OCI-LY3 (cell line): ENCODE measurements at regions not wholly inside any gene's neighbourhood (a gene's known extent, or its start where the extent isn't known, plus 50 kb on each side); places are given as distances from the start of the nearest gene placed in this dataset.

Source experiments
- H2AFZ ChIP-seq: fragments of 200-600, 300-600 bp; shearing (Covaris generic); 2 replicates; pipeline ENCODE4 v1.6.0; 2014; ENCODE audit warnings: antibody characterized with exemption, low read depth, low read length
- H3K27ac ChIP-seq: fragments of 200-600, 300-600 bp; sonication (generic); 2 replicates; pipeline ENCODE4 v1.5.1; 2014; ENCODE audit warnings: mild to moderate bottlenecking, low read length, moderate library complexity, mixed read lengths
- H3K27me3 ChIP-seq: fragments of 200-600, 300-600 bp; sonication (generic); 2 replicates; pipeline ENCODE4 v1.6.1; 2014; ENCODE audit warnings: low read depth, low read length, mixed read lengths
- H3K36me3 ChIP-seq: fragments of 200-600, 300-600 bp; sonication (generic); replicated peaks from 2 replicates; pipeline ENCODE3; 2014; ENCODE audit warnings: low read depth, low read length, mixed read lengths
- H3K4me1 ChIP-seq: fragments of 300-600, 200-600 bp; sonication (generic); 2 replicates; pipeline ENCODE4 v1.6.1; 2014; ENCODE audit warnings: low read length, mixed read lengths
- H3K4me2 ChIP-seq: fragments of 200-600, 300-600 bp; sonication (generic); 2 replicates; pipeline ENCODE4 v1.6.1; 2014; ENCODE audit warnings: low read length, mixed read lengths
- H3K4me3 ChIP-seq: fragments of 300-600, 200-600 bp; sonication (generic); 2 replicates; pipeline ENCODE4 v1.5.1; 2014; ENCODE audit warnings: antibody characterized with exemption, mild to moderate bottlenecking, low read length, moderate library complexity
- H3K79me2 ChIP-seq: fragments of 300-600, 200-600 bp; shearing (Covaris generic); 2 replicates; pipeline ENCODE4 v1.6.1; 2014; ENCODE audit warnings: mild to moderate bottlenecking, low read length, mixed read lengths
- H3K9ac ChIP-seq: fragments of 300-600, 200-600 bp; shearing (Covaris generic); 2 replicates; pipeline ENCODE4 v1.6.0; 2014; ENCODE audit warnings: mild to moderate bottlenecking, low read length, moderate library complexity
- H3K9me3 ChIP-seq: fragments of 200-600, 300-600 bp; shearing (Covaris generic); 2 replicates; pipeline ENCODE4 v1.6.1; 2014; ENCODE audit warnings: low read length, mixed read lengths; ENCODE audit not compliant: insufficient read depth
- H4K20me1 ChIP-seq: fragments of 200-600, 300-600 bp; sonication (generic); 2 replicates; pipeline ENCODE4 v1.6.1; 2016; ENCODE audit warnings: low read length, mixed read lengths; ENCODE audit not compliant: insufficient read depth
- EZH2phosphoT487 ChIP-seq: fragments of 200-600 bp; shearing (Covaris generic); IDR thresholded peaks from 2 replicates; pipeline ENCODE4 v1.6.1; 2018; ENCODE audit warnings: antibody characterized with exemption, mixed run types, low read depth
- TF ChIP-seq, protein P1 (sequence below): fragments of 200-600, 300-600 bp; sonication (generic); IDR thresholded peaks from 2 replicates; pipeline ENCODE4 v1.5.1; 2014; ENCODE audit warnings: antibody characterized with exemption, low read length, low read depth

DNA sequence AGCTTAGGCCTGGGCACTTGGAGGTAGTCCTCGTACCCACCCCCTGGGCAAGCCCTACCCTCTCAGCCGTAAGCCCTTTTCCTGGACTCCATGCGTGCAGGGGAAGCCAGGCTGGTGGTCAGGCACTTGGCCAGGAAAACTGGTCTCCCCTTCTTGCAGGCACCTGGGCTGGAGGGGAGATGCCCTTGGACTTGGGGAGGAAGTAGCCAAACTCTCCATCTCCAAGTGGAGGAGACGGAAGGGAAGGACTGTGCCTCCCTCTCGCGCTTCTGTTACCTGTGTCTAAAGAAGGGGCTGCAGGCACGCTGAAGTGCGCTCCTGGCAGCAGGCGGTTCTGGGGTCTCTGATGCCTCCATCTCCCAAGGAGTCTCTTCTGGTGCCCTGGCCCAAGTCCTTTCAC is 283.9 kb downstream of the PBX3 start:
- H3K36me3 ChIP-seq: no peaks in the 10 kb centered on the region
- no peak overlapping the region for H3K4me2 ChIP-seq
- no peaks in the 10 kb centered on the region for H3K79me2 ChIP-seq
- H3K27ac ChIP-seq: no peak overlapping the region
- H4K20me1 ChIP-seq: no peaks in the 10 kb centered on the region
- H3K9me3 ChIP-seq: no peaks in the 10 kb centered on the region
- no peak for TF ChIP-seq EZH2phosphoT487
- H3K9ac ChIP-seq: no peak overlapping the region
- H3K4me3 ChIP-seq: no peak overlapping the region
- no peaks in the 10 kb centered on the region for H3K4me1 ChIP-seq
- H3K27me3 ChIP-seq: peaks cover 4% of the 10 kb centered on the region; the same call in 1 of the 2 replicates
- no peak overlapping the region for H2AFZ ChIP-seq

DNA sequence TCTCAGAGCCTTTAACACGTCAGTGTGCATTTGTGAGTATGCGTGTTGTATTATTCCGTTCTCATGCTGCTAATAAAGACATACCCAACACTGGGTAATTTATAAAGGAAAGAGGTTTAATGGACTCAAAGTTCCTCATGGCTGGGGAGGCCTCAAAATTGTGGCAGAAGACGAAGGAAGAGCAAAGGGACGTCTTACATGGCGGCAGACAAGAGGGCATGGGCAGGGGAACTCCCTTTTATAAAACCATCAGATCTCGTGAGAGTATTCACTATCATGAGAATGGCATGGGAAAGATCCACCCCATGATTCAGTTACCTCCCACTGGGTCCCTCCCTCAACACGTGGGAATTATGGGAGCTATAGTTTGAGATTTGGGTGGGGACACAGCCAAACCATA is 285.0 kb downstream of the PBX3 start:
- H3K9me3 ChIP-seq: no peaks in the 10 kb centered on the region
- no peaks in the 10 kb centered on the region for H3K36me3 ChIP-seq
- H3K79me2 ChIP-seq: no peaks in the 10 kb centered on the region
- peaks cover 4% of the 10 kb centered on the region; the same call in 1 of the 2 replicates for H3K27me3 ChIP-seq
- H3K27ac ChIP-seq: no peak overlapping the region
- no peaks in the 10 kb centered on the region for H3K4me1 ChIP-seq
- no peaks in the 10 kb centered on the region for H4K20me1 ChIP-seq
- H3K4me2 ChIP-seq: no peak overlapping the region
- H2AFZ ChIP-seq: no peak overlapping the region
- TF ChIP-seq, protein P1, sequence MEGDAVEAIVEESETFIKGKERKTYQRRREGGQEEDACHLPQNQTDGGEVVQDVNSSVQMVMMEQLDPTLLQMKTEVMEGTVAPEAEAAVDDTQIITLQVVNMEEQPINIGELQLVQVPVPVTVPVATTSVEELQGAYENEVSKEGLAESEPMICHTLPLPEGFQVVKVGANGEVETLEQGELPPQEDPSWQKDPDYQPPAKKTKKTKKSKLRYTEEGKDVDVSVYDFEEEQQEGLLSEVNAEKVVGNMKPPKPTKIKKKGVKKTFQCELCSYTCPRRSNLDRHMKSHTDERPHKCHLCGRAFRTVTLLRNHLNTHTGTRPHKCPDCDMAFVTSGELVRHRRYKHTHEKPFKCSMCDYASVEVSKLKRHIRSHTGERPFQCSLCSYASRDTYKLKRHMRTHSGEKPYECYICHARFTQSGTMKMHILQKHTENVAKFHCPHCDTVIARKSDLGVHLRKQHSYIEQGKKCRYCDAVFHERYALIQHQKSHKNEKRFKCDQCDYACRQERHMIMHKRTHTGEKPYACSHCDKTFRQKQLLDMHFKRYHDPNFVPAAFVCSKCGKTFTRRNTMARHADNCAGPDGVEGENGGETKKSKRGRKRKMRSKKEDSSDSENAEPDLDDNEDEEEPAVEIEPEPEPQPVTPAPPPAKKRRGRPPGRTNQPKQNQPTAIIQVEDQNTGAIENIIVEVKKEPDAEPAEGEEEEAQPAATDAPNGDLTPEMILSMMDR: no peak
- no peak for TF ChIP-seq EZH2phosphoT487
- no peak overlapping the region for H3K4me3 ChIP-seq
- no peak overlapping the region for H3K9ac ChIP-seq

DNA sequence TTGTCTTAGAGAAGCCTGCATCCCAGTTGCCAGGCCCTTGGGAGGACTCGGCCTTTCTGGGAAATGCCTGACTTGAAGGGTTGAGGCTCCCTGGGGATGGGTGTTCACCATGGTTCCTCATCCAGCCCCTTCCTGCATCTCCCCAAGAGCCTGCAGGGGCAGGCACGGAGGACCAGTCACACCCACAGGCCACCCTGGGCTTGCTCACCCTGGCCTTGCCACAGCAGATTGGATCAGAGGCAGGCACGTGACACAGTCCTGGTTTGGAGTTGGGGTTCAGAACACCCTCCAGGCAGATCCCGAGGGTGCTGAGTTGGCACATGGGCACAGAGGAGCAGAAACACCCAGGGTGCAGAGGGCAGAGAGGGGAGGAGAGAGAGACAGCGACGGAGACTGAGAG is 286.1 kb downstream of the PBX3 start:
- Histone ChIP-seq H3K36me3 (no peaks in the 10 kb centered on the region), H3K4me2 (no peak overlapping the region), H3K9me3 (no peaks in the 10 kb centered on the region), H3K4me1 (no peaks in the 10 kb centered on the region), H2AFZ (no peak overlapping the region), H4K20me1 (no peaks in the 10 kb centered on the region), H3K27me3 (peaks cover 4% of the 10 kb centered on the region; the same call in 1 of the 2 replicates), H3K27ac (no peak overlapping the region), H3K4me3 (no peak overlapping the region), H3K79me2 (no peaks in the 10 kb centered on the region), H3K9ac (no peak overlapping the region)
- no peak for TF ChIP-seq EZH2phosphoT487
- TF ChIP-seq, protein P1: no peak

DNA sequence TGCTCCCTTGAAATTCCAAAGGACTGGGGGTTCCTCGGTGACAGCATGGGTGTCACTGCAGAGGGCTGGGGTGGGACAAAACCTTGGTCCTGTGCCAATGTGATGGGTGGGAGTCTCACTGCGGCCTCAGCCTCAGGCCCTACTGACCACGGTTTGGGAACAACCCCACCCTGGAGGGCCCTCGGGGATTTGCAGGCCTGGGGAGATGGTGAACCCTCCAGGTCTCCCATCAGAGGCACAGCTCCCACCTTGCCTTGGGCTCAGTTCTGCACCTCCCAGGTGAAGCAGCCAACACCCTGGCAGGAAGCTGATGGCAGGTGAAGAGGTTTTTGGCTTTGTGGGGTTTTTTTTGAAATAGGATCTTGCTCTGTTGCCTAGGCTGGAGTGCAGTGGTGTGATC is 286.8 kb downstream of the PBX3 start:
- H3K36me3 ChIP-seq: no peaks in the 10 kb centered on the region
- H3K9ac ChIP-seq: no peak overlapping the region
- no peak overlapping the region for H3K4me3 ChIP-seq
- H4K20me1 ChIP-seq: no peaks in the 10 kb centered on the region
- no peaks in the 10 kb centered on the region for H3K79me2 ChIP-seq
- no peaks in the 10 kb centered on the region for H3K4me1 ChIP-seq
- no peak overlapping the region for H3K27ac ChIP-seq
- no peaks in the 10 kb centered on the region for H3K9me3 ChIP-seq
- no peak overlapping the region for H2AFZ ChIP-seq
- peaks cover 4% of the 10 kb centered on the region; the same call in 1 of the 2 replicates for H3K27me3 ChIP-seq
- H3K4me2 ChIP-seq: no peak overlapping the region
- no peak for TF ChIP-seq EZH2phosphoT487
- TF ChIP-seq, protein P1: no peak

DNA sequence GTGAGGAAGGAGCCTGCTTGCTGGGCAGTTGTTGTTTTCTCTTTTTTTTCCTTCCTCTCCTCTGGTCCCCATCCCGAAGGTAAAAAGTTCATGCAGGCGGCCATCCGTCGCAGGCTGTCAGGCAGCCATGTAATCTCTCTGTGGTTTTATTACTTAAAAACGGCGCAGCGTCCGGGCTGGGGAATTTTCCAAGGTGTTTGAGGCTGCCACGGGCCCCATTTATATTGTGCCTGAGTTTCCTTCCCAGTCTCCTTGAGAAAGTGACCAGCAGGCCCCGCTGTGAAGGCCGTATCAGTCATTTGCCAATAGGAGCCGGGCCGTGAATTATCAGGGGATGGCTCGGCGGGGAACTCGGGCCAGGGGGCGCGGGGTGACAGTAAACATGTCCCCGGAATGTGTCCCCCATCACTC is 289.7 kb downstream of the PBX3 start:
- no peaks in the 10 kb centered on the region for H3K9me3 ChIP-seq
- no peak overlapping the region for H3K4me3 ChIP-seq
- no peak overlapping the region for H3K9ac ChIP-seq
- H2AFZ ChIP-seq: no peak overlapping the region
- no peaks in the 10 kb centered on the region for H3K4me1 ChIP-seq
- H3K36me3 ChIP-seq: no peaks in the 10 kb centered on the region
- H3K27me3 ChIP-seq: peaks cover 18% of the 10 kb centered on the region
- H3K4me2 ChIP-seq: no peak overlapping the region
- no peaks in the 10 kb centered on the region for H4K20me1 ChIP-seq
- H3K27ac ChIP-seq: no peak overlapping the region
- TF ChIP-seq, protein P1: no peak
- no peak for TF ChIP-seq EZH2phosphoT487
- H3K79me2 ChIP-seq: no peaks in the 10 kb centered on the region
